HepG2 (cell line): ENCODE measurements at regions not wholly inside any gene's neighbourhood (a gene's known extent, or its start where the extent isn't known, plus 50 kb on each side); places are given as distances from the start of the nearest gene placed in this dataset.

Experiments
- BCL3 ChIP-seq: sonication (generic); formaldehyde crosslinking; IDR thresholded peaks from 2 replicates; pipeline ENCODE4 v1.5.1; 2020; ENCODE audit warnings: mild to moderate bottlenecking, missing genetic modification reagents, moderate library complexity
- BCL6 ChIP-seq: IDR thresholded peaks from 2 replicates; pipeline ENCODE4 v1.6.1; 2016; ENCODE audit warnings: missing genetic modification reagents, missing compliant biosample characterization
- BRCA1 ChIP-seq: sonication (generic); formaldehyde crosslinking; IDR thresholded peaks from 2 replicates; pipeline ENCODE4 v1.4.0; 2020; ENCODE audit warnings: missing genetic modification reagents
- DMAP1 ChIP-seq: IDR thresholded peaks from 2 replicates; pipeline ENCODE4 v1.6.1; 2016
- HNRNPUL1 ChIP-seq: fragments of 200-400 bp; formaldehyde crosslinking; IDR thresholded peaks from 2 replicates; pipeline ENCODE4 v1.6.1; 2017; ENCODE audit warnings: low read depth, mild to moderate bottlenecking, low read length, moderate library complexity
- KAT2B ChIP-seq: fragments of 150-350 bp; IDR thresholded peaks from 2 replicates; pipeline ENCODE4 v1.6.1; 2014; ENCODE audit warnings: low read depth, low read length, borderline replicate concordance
- KDM3A ChIP-seq: IDR thresholded peaks from 2 replicates; pipeline ENCODE4 v1.6.1; 2018; ENCODE audit warnings: low read depth, missing compliant biosample characterization
- PAF1 ChIP-seq: IDR thresholded peaks from 2 replicates; pipeline ENCODE4 v1.6.1; 2016; ENCODE audit warnings: missing genetic modification reagents, missing compliant biosample characterization
- SMAD1 ChIP-seq: sonication (generic); formaldehyde crosslinking; IDR thresholded peaks from 2 replicates; pipeline ENCODE4 v1.4.0; 2020; ENCODE audit warnings: missing genetic modification reagents, low read depth, mild to moderate bottlenecking, borderline replicate concordance
- SNAPC4 ChIP-seq: sonication (generic); formaldehyde crosslinking; IDR thresholded peaks from 2 replicates; pipeline ENCODE4 v1.4.0; 2020; ENCODE audit warnings: mild to moderate bottlenecking, missing genetic modification reagents
- TCF7L2 ChIP-seq: IDR thresholded peaks from 2 replicates; pipeline ENCODE4 v1.6.1; 2011; ENCODE audit warnings: mild to moderate bottlenecking, low read depth, low read length, moderate library complexity
- TFAP4 ChIP-seq: sonication (generic); IDR thresholded peaks from 2 replicates; pipeline ENCODE4 v1.6.1; 2016; ENCODE audit warnings: low read depth, borderline replicate concordance
- THRA ChIP-seq: sonication (generic); formaldehyde crosslinking; IDR thresholded peaks from 2 replicates; pipeline ENCODE4 v1.4.0; 2020; ENCODE audit warnings: missing genetic modification reagents, borderline replicate concordance
- ZNF33B ChIP-seq: sonication (generic); formaldehyde crosslinking; IDR thresholded peaks from 2 replicates; pipeline ENCODE4 v1.5.1; 2020; ENCODE audit warnings: mild to moderate bottlenecking, missing genetic modification reagents
- ZNF510 ChIP-seq: sonication (generic); formaldehyde crosslinking; IDR thresholded peaks from 2 replicates; pipeline ENCODE4 v1.4.0; 2020; ENCODE audit warnings: low read depth, mild to moderate bottlenecking, missing genetic modification reagents
- ZNF878 ChIP-seq: sonication (generic); formaldehyde crosslinking; IDR thresholded peaks from 2 replicates; pipeline ENCODE4 v1.8.1; 2023; ENCODE audit warnings: mild to moderate bottlenecking, missing genetic modification reagents, moderate library complexity
- TF ChIP-seq, protein P1 (sequence below): sonication (generic); formaldehyde crosslinking; IDR thresholded peaks from 2 replicates; pipeline ENCODE4 v1.8.0; 2022; ENCODE audit warnings: missing genetic modification reagents, mild to moderate bottlenecking, borderline replicate concordance
- TF ChIP-seq, protein P2 (sequence below): sonication (generic); formaldehyde crosslinking; IDR thresholded peaks from 2 replicates; pipeline ENCODE4 v1.4.0; 2020; ENCODE audit warnings: mild to moderate bottlenecking, low read depth, missing genetic modification reagents

DNA sequence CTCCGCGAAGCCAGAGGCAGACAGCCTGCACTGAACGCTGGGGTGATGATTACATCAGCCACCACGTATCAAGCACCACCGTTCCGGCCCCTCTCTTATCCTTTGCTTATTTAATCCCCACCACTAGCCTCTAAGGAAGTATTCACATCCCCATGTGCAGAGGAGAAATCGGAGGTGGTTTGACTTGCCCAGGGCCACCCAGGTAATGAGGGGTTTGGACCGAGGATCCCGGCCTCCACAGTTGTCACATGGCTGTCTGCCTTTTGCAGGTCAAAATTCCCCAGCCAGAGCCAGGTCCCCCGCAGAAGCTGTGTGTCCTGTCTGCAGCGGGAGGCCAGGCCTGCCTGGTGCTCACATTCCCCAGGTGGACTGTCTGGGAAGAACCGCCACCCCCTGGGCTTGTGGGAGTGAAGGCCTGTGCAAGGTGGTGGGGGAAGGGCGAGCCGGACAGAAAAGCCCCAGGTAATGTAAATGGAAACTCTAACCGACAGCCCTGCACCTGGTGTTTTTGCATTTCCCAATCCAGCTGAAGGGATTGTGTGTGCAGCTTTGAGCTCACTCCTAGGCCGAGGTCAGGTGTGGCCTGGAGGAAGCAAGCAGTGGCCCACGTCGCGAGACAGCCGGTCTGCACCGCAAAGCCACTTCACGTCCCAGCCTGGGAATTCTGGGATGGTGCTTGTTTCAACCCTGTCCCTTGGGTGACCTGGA, 108.5 kb upstream of the ID2 start (continued):
- TF ChIP-seq, protein P1, sequence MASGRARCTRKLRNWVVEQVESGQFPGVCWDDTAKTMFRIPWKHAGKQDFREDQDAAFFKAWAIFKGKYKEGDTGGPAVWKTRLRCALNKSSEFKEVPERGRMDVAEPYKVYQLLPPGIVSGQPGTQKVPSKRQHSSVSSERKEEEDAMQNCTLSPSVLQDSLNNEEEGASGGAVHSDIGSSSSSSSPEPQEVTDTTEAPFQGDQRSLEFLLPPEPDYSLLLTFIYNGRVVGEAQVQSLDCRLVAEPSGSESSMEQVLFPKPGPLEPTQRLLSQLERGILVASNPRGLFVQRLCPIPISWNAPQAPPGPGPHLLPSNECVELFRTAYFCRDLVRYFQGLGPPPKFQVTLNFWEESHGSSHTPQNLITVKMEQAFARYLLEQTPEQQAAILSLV, result no peak; the same call in none of the 2 replicates
- TF ChIP-seq BRCA1, result no peak
- TF ChIP-seq BCL6 (CRISPR knock-in tag), result no peak; the same call in 1 of the 2 replicates
- peak; percentile 69 for TF ChIP-seq TFAP4
- 0 out of 2 replicates have a peak, but pooled peaks have one; percentile 2 for TF ChIP-seq THRA (CRISPR knock-in tag)
- TF ChIP-seq ZNF878 (CRISPR knock-in tag), result no peak; the same call in 1 of the 2 replicates
- TF ChIP-seq DMAP1 (CRISPR knock-in tag), result 0 out of 2 replicates have a peak, but pooled peaks have one; percentile 26
- TF ChIP-seq TCF7L2, result no peak
- TF ChIP-seq, protein P2, sequence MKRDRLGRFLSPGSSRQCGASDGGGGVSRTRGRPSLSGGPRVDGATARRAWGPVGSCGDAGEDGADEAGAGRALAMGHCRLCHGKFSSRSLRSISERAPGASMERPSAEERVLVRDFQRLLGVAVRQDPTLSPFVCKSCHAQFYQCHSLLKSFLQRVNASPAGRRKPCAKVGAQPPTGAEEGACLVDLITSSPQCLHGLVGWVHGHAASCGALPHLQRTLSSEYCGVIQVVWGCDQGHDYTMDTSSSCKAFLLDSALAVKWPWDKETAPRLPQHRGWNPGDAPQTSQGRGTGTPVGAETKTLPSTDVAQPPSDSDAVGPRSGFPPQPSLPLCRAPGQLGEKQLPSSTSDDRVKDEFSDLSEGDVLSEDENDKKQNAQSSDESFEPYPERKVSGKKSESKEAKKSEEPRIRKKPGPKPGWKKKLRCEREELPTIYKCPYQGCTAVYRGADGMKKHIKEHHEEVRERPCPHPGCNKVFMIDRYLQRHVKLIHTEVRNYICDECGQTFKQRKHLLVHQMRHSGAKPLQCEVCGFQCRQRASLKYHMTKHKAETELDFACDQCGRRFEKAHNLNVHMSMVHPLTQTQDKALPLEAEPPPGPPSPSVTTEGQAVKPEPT (CRISPR knock-in tag), result no peak
- no peak for TF ChIP-seq KAT2B
- 0 out of 2 replicates have a peak, but pooled peaks have one; percentile 37 for TF ChIP-seq KDM3A (CRISPR knock-in tag)
- TF ChIP-seq PAF1, result no peak
- TF ChIP-seq HNRNPUL1, result no peak
- TF ChIP-seq SNAPC4 (CRISPR knock-in tag), result no peak
- TF ChIP-seq SMAD1 (CRISPR knock-in tag), result peak; percentile 52; the same call in 1 of the 2 replicates
- no peak for TF ChIP-seq ZNF510 (CRISPR knock-in tag)
- no peak for TF ChIP-seq BCL3
- TF ChIP-seq ZNF33B (CRISPR knock-in tag), result peak; percentile 65; the same call in 1 of the 2 replicates
